Memory B cell (primary cell): ENCODE measurements at regions not wholly inside any gene's neighbourhood (a gene's known extent, or its start where the extent isn't known, plus 50 kb on each side); places are given as distances from the start of the nearest gene placed in this dataset.

Experiments
- ATAC-seq: fragments of 150-1000 bp; cut with Tn5 transposase; 2 replicates; pipeline ENCODE4 v1.10.0; 2021; ENCODE audit warnings: low read depth, mild to moderate bottlenecking, moderate library complexity
- DNase-seq, 2 donors: peaks; one replicate each; pipeline ENCODE4 v3.0.0; 2022; ENCODE audit warnings: low spot score in 2 of 2
- H3K27ac Mint-ChIP-seq: one replicate; pipeline ENCODE4 v1.8.0; 2022; ENCODE audit warnings: mild to moderate bottlenecking, moderate library complexity, mixed read lengths
- H3K27me3 Mint-ChIP-seq: one replicate; pipeline ENCODE4 v1.8.0; 2022; ENCODE audit warnings: mixed read lengths
- H3K36me3 Mint-ChIP-seq: one replicate; pipeline ENCODE4 v1.8.0; 2022; ENCODE audit warnings: mild to moderate bottlenecking, mixed read lengths
- H3K4me1 Mint-ChIP-seq: one replicate; pipeline ENCODE4 v1.8.0; 2022; ENCODE audit warnings: mixed read lengths
- H3K4me3 Mint-ChIP-seq: one replicate; pipeline ENCODE4 v1.8.0; 2022; ENCODE audit warnings: mild to moderate bottlenecking, moderate library complexity, mixed read lengths
- H3K9me3 Mint-ChIP-seq: one replicate; pipeline ENCODE4 v1.8.0; 2022; ENCODE audit warnings: mixed read lengths

GRCh38 chr15:62977952-62978811 lies 64.4 kb upstream of the TPM1 start:
- no peak for DNase-seq

GRCh38 chr15:62979252-62979651 lies 63.3 kb upstream of the TPM1 start:
- no peak for ATAC-seq
- Mint-ChIP-seq H3K36me3 (no peaks in the 10 kb centered on the region), H3K9me3 (no peaks in the 10 kb centered on the region), H3K4me3 (no peak overlapping the region), H3K27ac (no peak overlapping the region), H3K4me1 (no peaks in the 10 kb centered on the region), H3K27me3 (peaks cover 4% of the 10 kb centered on the region)
- no peak for DNase-seq

More at GRCh38 chr15:62977952-62978811, 64.4 kb upstream of the TPM1 start:
- H3K27ac Mint-ChIP-seq: no peak overlapping the region
- H3K36me3 Mint-ChIP-seq: no peaks in the 10 kb centered on the region
- peaks cover 4% of the 10 kb centered on the region for H3K27me3 Mint-ChIP-seq
- no peaks in the 10 kb centered on the region for H3K4me1 Mint-ChIP-seq
- ATAC-seq: no peak
- H3K4me3 Mint-ChIP-seq: no peak overlapping the region
- no peaks in the 10 kb centered on the region for H3K9me3 Mint-ChIP-seq

GRCh38 chr15:62981071-62981470 lies 61.5 kb upstream of the TPM1 start:
- Mint-ChIP-seq H3K36me3 (no peaks in the 10 kb centered on the region), H3K4me3 (no peak overlapping the region), H3K27ac (no peak overlapping the region), H3K27me3 (peaks cover 8% of the 10 kb centered on the region), H3K9me3 (no peaks in the 10 kb centered on the region), H3K4me1 (no peaks in the 10 kb centered on the region)
- ATAC-seq (no peak), DNase-seq (no peak)

GRCh38 chr15:62983956-62984355 lies 58.6 kb upstream of the TPM1 start:
- H3K27me3 Mint-ChIP-seq: peaks cover 7% of the 10 kb centered on the region
- no peak for ATAC-seq
- H3K27ac Mint-ChIP-seq: no peak overlapping the region
- H3K36me3 Mint-ChIP-seq: no peaks in the 10 kb centered on the region
- H3K4me3 Mint-ChIP-seq: no peak overlapping the region
- DNase-seq: no peak
- no peaks in the 10 kb centered on the region for H3K4me1 Mint-ChIP-seq
- no peaks in the 10 kb centered on the region for H3K9me3 Mint-ChIP-seq

GRCh38 chr15:62985768-62986167 lies 56.8 kb upstream of the TPM1 start:
- Mint-ChIP-seq H3K27ac (no peak overlapping the region), H3K9me3 (no peaks in the 10 kb centered on the region), H3K4me1 (no peaks in the 10 kb centered on the region), H3K36me3 (peaks cover 1% of the 10 kb centered on the region), H3K27me3 (peaks cover 12% of the 10 kb centered on the region), H3K4me3 (no peak overlapping the region)
- DNase-seq (no peak), ATAC-seq (no peak)

GRCh38 chr15:62986948-62987347 lies 55.6 kb upstream of the TPM1 start:
- Mint-ChIP-seq H3K36me3 (peaks cover 1% of the 10 kb centered on the region), H3K4me1 (no peaks in the 10 kb centered on the region), H3K9me3 (no peaks in the 10 kb centered on the region), H3K4me3 (no peak overlapping the region), H3K27me3 (peaks cover 13% of the 10 kb centered on the region), H3K27ac (no peak overlapping the region)
- DNase-seq (no peak), ATAC-seq (no peak)

- H3K4me3 Mint-ChIP-seq: no peak overlapping the region
- DNase-seq: no peak
- H3K27me3 Mint-ChIP-seq: peaks cover 19% of the 10 kb centered on the region
- no peak overlapping the region for H3K27ac Mint-ChIP-seq
- H3K4me1 Mint-ChIP-seq: no peaks in the 10 kb centered on the region
- peaks cover 1% of the 10 kb centered on the region for H3K36me3 Mint-ChIP-seq
- H3K9me3 Mint-ChIP-seq: no peaks in the 10 kb centered on the region
- ATAC-seq: no peak
Observed at GRCh38 chr15:62988701-62989100, 53.8 kb upstream of the TPM1 start.

- Mint-ChIP-seq H3K27me3 (peaks cover 19% of the 10 kb centered on the region), H3K4me3 (no peak overlapping the region), H3K4me1 (no peaks in the 10 kb centered on the region), H3K27ac (no peak overlapping the region), H3K36me3 (peaks cover 1% of the 10 kb centered on the region), H3K9me3 (no peaks in the 10 kb centered on the region)
- DNase-seq: no peak
- no peak for ATAC-seq
Observed at GRCh38 chr15:62989366-62990055, 53.0 kb upstream of the TPM1 start.

- Mint-ChIP-seq H3K27ac (no peak overlapping the region), H3K4me1 (no peaks in the 10 kb centered on the region), H3K36me3 (peaks cover 1% of the 10 kb centered on the region), H3K9me3 (no peaks in the 10 kb centered on the region), H3K27me3 (peaks cover 14% of the 10 kb centered on the region), H3K4me3 (no peak overlapping the region)
- no peak for ATAC-seq
- no peak for DNase-seq
Observed at GRCh38 chr15:62991698-62992097, 50.8 kb upstream of the TPM1 start.

GRCh38 chr15:62992302-62992701 lies 50.2 kb upstream of the TPM1 start:
- ATAC-seq (no peak), DNase-seq (no peak)
- peaks cover 1% of the 10 kb centered on the region for H3K36me3 Mint-ChIP-seq
- no peaks in the 10 kb centered on the region for H3K4me1 Mint-ChIP-seq
- no peaks in the 10 kb centered on the region for H3K9me3 Mint-ChIP-seq
- no peak overlapping the region for H3K4me3 Mint-ChIP-seq
- H3K27ac Mint-ChIP-seq: no peak overlapping the region
- peaks cover 14% of the 10 kb centered on the region for H3K27me3 Mint-ChIP-seq
